ENCODE measurements at regions not wholly inside any gene's neighbourhood (a gene's known extent, or its start where the extent isn't known, plus 50 kb on each side); places are given as distances from the start of the nearest gene placed in this dataset.
"Not testable (repeated sequence)": the region's sequence is repeated elsewhere in the genome, so short reads cannot be mapped to it uniquely, and the experiment has no call there.

- Histone ChIP-seq H3K79me2 (ENCODE audit: control insufficient read depth, insufficient read depth, low read length) (no peaks in the 10 kb centered on the region), H3K36me3 (ENCODE audit: control insufficient read depth in 2 of 2, extremely low read depth in 1 of 2, insufficient read depth in 2 of 2, low read length in 2 of 2) (no peaks in the 10 kb centered on the region), H3K4me2 (ENCODE audit: insufficient read depth, low read length) (no peak overlapping the region), H3K4me1 (ENCODE audit: control insufficient read depth, extremely low read depth, insufficient read depth, low read length) (peaks cover 4% of the 10 kb centered on the region), H4K20me1 (replicated peaks; ENCODE audit: control insufficient read depth, extremely low read depth, insufficient read depth, low read length) (no peaks in the 10 kb centered on the region), H2AFZ (ENCODE audit: low read depth, low read length) (no peak overlapping the region), H3K4me3 (replicated peaks in 1 of 3; ENCODE audit: insufficient read depth in 1 of 3, low read depth in 1 of 3, low read length in 3 of 3) (no peak overlapping the region), H3K9me1 (replicated peaks; ENCODE audit: control insufficient read depth, extremely low read depth, insufficient read depth, low read length) (no peaks in the 10 kb centered on the region), H3K9ac (replicated peaks; ENCODE audit: extremely low read depth, insufficient read depth, low read length) (no peak overlapping the region), H3K27me3 (ENCODE audit: control insufficient read depth in 2 of 2, insufficient read depth in 2 of 2, low read length in 2 of 2) (no peaks in the 10 kb centered on the region), H3K9me3 (replicated peaks; ENCODE audit: control insufficient read depth, insufficient read depth, low read length) (no peaks in the 10 kb centered on the region), H3K27ac (ENCODE audit: insufficient read depth, low read depth, low read length) (no peak overlapping the region)
- dilution Hi-C loops (cut with MboI; ENCODE audit: extremely low pct_ligation_motif_present, low sequenced_read_pairs): no loop called here
- ChIA-PET CTCF (no interaction called here), POLR2A (no interaction called here)
- DNase-seq (ENCODE audit: low read depth, low spot score) (no peak), FAIRE-seq (no peak)
- no TSS peak for BruUV-seq (replicated peaks)
- intact Hi-C loops (cut with micrococcal nuclease): no loop called here
- no peak for TF ChIP-seq GATA2 (IDR thresholded peaks at IDR 0.05; ENCODE audit: insufficient read depth, insufficient read length, low read depth, low read length)
Observed at GRCh38 chr5:90325093-90325492, 84.5 kb downstream of the CETN3 start.

- intact Hi-C loops (cut with micrococcal nuclease); H3K4me2 ChIP-seq (ENCODE audit: insufficient read depth, low read length); DNase-seq (ENCODE audit: low read depth, low spot score); H3K9me3 ChIP-seq (replicated peaks; ENCODE audit: control insufficient read depth, insufficient read depth, low read length); H3K79me2 ChIP-seq (ENCODE audit: control insufficient read depth, insufficient read depth, low read length); BruUV-seq (replicated peaks); H3K27me3 ChIP-seq (ENCODE audit: control insufficient read depth in 2 of 2, insufficient read depth in 2 of 2, low read length in 2 of 2); H3K4me3 ChIP-seq (replicated peaks in 1 of 3; ENCODE audit: insufficient read depth in 1 of 3, low read depth in 1 of 3, low read length in 3 of 3); dilution Hi-C loops (cut with MboI; ENCODE audit: extremely low pct_ligation_motif_present, low sequenced_read_pairs); POLR2A ChIA-PET; H2AFZ ChIP-seq (ENCODE audit: low read depth, low read length); CTCF ChIA-PET; H3K36me3 ChIP-seq (ENCODE audit: control insufficient read depth in 2 of 2, extremely low read depth in 1 of 2, insufficient read depth in 2 of 2, low read length in 2 of 2); H3K9ac ChIP-seq (replicated peaks; ENCODE audit: extremely low read depth, insufficient read depth, low read length); FAIRE-seq; H3K9me1 ChIP-seq (replicated peaks; ENCODE audit: control insufficient read depth, extremely low read depth, insufficient read depth, low read length); H3K4me1 ChIP-seq (ENCODE audit: control insufficient read depth, extremely low read depth, insufficient read depth, low read length); H4K20me1 ChIP-seq (replicated peaks; ENCODE audit: control insufficient read depth, extremely low read depth, insufficient read depth, low read length); H3K27ac ChIP-seq (ENCODE audit: insufficient read depth, low read depth, low read length): not testable (repeated sequence)
Observed at GRCh38 chr5:90320348-90320747, 89.2 kb downstream of the CETN3 start.

GRCh38 chr5:90312027-90312426 is 97.5 kb downstream of the CETN3 start:
- Histone ChIP-seq H2AFZ (ENCODE audit: low read depth, low read length) (no peak overlapping the region), H3K9ac (replicated peaks; ENCODE audit: extremely low read depth, insufficient read depth, low read length) (no peak overlapping the region), H3K9me3 (replicated peaks; ENCODE audit: control insufficient read depth, insufficient read depth, low read length) (no peaks in the 10 kb centered on the region), H3K4me3 (replicated peaks in 1 of 3; ENCODE audit: insufficient read depth in 1 of 3, low read depth in 1 of 3, low read length in 3 of 3) (no peak overlapping the region), H4K20me1 (replicated peaks; ENCODE audit: control insufficient read depth, extremely low read depth, insufficient read depth, low read length) (no peaks in the 10 kb centered on the region), H3K4me1 (ENCODE audit: control insufficient read depth, extremely low read depth, insufficient read depth, low read length) (no peaks in the 10 kb centered on the region), H3K79me2 (ENCODE audit: control insufficient read depth, insufficient read depth, low read length) (no peaks in the 10 kb centered on the region), H3K36me3 (ENCODE audit: control insufficient read depth in 2 of 2, extremely low read depth in 1 of 2, insufficient read depth in 2 of 2, low read length in 2 of 2) (no peaks in the 10 kb centered on the region), H3K9me1 (replicated peaks; ENCODE audit: control insufficient read depth, extremely low read depth, insufficient read depth, low read length) (no peaks in the 10 kb centered on the region), H3K27me3 (ENCODE audit: control insufficient read depth in 2 of 2, insufficient read depth in 2 of 2, low read length in 2 of 2) (no peaks in the 10 kb centered on the region), H3K4me2 (ENCODE audit: insufficient read depth, low read length) (no peak overlapping the region), H3K27ac (ENCODE audit: insufficient read depth, low read depth, low read length) (no peak overlapping the region)
- no peak for FAIRE-seq
- TF ChIP-seq, protein P1, sequence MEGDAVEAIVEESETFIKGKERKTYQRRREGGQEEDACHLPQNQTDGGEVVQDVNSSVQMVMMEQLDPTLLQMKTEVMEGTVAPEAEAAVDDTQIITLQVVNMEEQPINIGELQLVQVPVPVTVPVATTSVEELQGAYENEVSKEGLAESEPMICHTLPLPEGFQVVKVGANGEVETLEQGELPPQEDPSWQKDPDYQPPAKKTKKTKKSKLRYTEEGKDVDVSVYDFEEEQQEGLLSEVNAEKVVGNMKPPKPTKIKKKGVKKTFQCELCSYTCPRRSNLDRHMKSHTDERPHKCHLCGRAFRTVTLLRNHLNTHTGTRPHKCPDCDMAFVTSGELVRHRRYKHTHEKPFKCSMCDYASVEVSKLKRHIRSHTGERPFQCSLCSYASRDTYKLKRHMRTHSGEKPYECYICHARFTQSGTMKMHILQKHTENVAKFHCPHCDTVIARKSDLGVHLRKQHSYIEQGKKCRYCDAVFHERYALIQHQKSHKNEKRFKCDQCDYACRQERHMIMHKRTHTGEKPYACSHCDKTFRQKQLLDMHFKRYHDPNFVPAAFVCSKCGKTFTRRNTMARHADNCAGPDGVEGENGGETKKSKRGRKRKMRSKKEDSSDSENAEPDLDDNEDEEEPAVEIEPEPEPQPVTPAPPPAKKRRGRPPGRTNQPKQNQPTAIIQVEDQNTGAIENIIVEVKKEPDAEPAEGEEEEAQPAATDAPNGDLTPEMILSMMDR (IDR thresholded peaks at IDR 0.05; ENCODE audit: extremely low read depth in 1 of 2, insufficient read depth in 1 of 2, low read depth in 1 of 2, low read length in 2 of 2): no peak
- TF ChIP-seq POLR2A (IDR thresholded peaks at IDR 0.05; ENCODE audit: low read depth, low read length): no peak
- no peak for TF ChIP-seq POLR2AphosphoS5 (IDR thresholded peaks at IDR 0.05; ENCODE audit: insufficient read depth, low read depth, low read length)
- no peak for TF ChIP-seq EZH2 (IDR thresholded peaks at IDR 0.05; ENCODE audit: borderline replicate concordance, low read depth, low read length, severe bottlenecking)
- TF ChIP-seq MAX (IDR thresholded peaks at IDR 0.05; ENCODE audit: insufficient read depth, insufficient read length): no peak
- TF ChIP-seq GATA2 (IDR thresholded peaks at IDR 0.05; ENCODE audit: insufficient read depth, insufficient read length, low read depth, low read length): no peak
- no peak for TF ChIP-seq JUN (IDR thresholded peaks at IDR 0.05; ENCODE audit: borderline replicate concordance, insufficient read depth, insufficient read length, low read depth)
- ChIA-PET CTCF (no interaction called here), POLR2A (no interaction called here)
- no peak for DNase-seq (ENCODE audit: low read depth, low spot score)
- intact Hi-C loops (cut with micrococcal nuclease): no loop called here
- BruUV-seq (replicated peaks): no TSS peak
- dilution Hi-C loops (cut with MboI; ENCODE audit: extremely low pct_ligation_motif_present, low sequenced_read_pairs): no loop called here

All from endothelial cell of umbilical vein (primary cell).